ENCODE measurements at regions not wholly inside any gene's neighbourhood (a gene's known extent, or its start where the extent isn't known, plus 50 kb on each side); places are given as distances from the start of the nearest gene placed in this dataset.

DNA sequence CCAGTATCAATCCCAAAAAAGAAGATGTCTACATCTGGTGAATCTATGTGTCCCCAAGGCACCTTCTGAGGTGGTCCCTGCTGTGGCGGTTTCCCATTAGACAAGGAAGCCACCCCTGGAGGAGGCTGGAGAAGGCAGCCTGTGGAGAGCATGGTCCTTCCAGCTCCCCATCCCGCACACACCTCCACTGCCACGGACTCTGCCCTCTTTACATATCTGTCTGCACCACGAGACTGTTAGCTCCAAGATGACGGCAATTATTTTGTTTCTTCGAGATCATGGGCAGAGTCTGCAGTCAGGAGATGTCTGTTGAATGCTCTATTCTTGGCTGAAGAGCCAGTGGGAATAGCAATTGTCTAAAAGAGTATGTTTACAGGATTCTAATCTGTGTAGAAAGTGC, 132.0 kb downstream of the OSR1 start:
- H3K4me1 ChIP-seq: no peaks in the 10 kb centered on the region
- intact Hi-C loops (cut with DNase I): no loop called here
- TF ChIP-seq, protein P1, sequence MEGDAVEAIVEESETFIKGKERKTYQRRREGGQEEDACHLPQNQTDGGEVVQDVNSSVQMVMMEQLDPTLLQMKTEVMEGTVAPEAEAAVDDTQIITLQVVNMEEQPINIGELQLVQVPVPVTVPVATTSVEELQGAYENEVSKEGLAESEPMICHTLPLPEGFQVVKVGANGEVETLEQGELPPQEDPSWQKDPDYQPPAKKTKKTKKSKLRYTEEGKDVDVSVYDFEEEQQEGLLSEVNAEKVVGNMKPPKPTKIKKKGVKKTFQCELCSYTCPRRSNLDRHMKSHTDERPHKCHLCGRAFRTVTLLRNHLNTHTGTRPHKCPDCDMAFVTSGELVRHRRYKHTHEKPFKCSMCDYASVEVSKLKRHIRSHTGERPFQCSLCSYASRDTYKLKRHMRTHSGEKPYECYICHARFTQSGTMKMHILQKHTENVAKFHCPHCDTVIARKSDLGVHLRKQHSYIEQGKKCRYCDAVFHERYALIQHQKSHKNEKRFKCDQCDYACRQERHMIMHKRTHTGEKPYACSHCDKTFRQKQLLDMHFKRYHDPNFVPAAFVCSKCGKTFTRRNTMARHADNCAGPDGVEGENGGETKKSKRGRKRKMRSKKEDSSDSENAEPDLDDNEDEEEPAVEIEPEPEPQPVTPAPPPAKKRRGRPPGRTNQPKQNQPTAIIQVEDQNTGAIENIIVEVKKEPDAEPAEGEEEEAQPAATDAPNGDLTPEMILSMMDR (IDR thresholded peaks at IDR 0.05): no peak
- no peaks in the 10 kb centered on the region for H3K36me3 ChIP-seq
- H3K27ac ChIP-seq: no peak overlapping the region
- 86 to 88% methylated on average over 6 of the region's 6 CpGs for WGBS, 2 donors
- H3K4me3 ChIP-seq: no peak overlapping the region
- DNase-seq (no peak), ATAC-seq (no peak)
- H3K9me3 ChIP-seq: no peaks in the 10 kb centered on the region
- no peaks in the 10 kb centered on the region for H3K27me3 ChIP-seq

DNA sequence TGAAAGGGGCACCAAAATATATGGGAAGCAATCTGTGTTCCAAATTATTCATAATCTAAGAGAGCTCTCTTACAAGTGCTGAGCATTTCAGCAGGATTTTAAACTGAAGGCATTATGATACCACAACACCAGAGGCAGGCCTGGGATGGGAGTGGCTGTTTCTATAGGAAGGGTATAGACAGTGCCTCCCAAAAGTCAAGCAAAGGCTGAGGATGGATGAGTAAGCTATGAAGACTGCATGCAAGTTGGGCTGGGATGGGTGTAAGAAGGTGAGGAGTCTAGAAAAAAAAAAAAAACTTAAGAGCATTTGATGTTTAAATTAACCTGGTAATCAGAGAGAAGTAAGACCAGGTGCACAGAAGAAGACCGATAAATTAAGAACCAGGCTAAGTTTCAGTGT, 132.5 kb downstream of the OSR1 start:
- DNase-seq: no peak
- H3K36me3 ChIP-seq: no peaks in the 10 kb centered on the region
- ATAC-seq: no peak
- H3K9me3 ChIP-seq: no peaks in the 10 kb centered on the region
- no peaks in the 10 kb centered on the region for H3K4me1 ChIP-seq
- H3K4me3 ChIP-seq: no peak overlapping the region
- WGBS, 2 donors: 98 to 100% methylated on average over 1 of the region's 1 CpG
- no peaks in the 10 kb centered on the region for H3K27me3 ChIP-seq
- TF ChIP-seq, protein P1 (IDR thresholded peaks at IDR 0.05): no peak
- intact Hi-C loops (cut with DNase I): no loop called here
- H3K27ac ChIP-seq: no peak overlapping the region

DNA sequence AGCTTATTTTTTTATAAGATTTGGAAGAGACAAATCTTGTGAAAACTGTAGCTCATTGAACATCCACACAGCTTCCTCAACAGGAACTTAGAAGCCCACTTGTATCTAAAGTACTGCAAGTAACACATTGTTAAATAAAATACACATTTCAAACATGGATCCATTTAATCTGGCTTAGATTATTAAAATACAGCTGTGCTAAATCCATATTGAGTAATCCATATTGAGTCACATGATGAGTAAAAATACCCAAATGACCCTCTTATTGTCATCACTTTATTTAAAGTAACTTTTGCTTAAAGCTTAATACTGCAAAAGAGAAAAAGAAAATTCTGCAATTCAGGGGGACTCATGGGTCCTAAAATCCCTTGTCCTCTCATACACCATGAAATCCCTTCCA, 133.3 kb downstream of the OSR1 start:
- Histone ChIP-seq H3K27ac (no peak overlapping the region), H3K9me3 (no peaks in the 10 kb centered on the region), H3K36me3 (no peaks in the 10 kb centered on the region), H3K4me3 (no peak overlapping the region), H3K4me1 (no peaks in the 10 kb centered on the region), H3K27me3 (no peaks in the 10 kb centered on the region)
- TF ChIP-seq, protein P1 (IDR thresholded peaks at IDR 0.05): no peak
- no peak for ATAC-seq
- no peak for DNase-seq
- intact Hi-C loops (cut with DNase I): no loop called here

DNA sequence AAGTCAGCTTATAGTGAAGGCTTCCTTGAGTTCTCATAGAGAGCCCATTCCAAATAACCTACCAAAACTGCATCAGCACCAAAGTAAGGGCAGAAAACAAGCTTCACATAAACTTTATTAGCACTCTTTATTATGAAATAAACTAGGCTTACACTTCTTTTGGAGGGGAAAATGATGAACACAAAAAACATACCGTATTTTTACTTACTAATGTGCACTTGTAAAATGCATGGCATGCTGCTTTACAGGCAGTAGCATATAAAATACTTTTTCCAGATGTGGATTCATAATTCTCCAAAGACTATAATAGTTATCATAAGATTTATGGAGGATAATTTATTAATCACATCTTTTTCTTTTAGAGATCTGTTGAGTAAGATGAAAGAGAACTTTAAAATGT, 133.9 kb downstream of the OSR1 start:
- ATAC-seq: no peak
- TF ChIP-seq, protein P1 (IDR thresholded peaks at IDR 0.05): no peak
- H3K4me3 ChIP-seq: no peak overlapping the region
- DNase-seq: no peak
- no peaks in the 10 kb centered on the region for H3K9me3 ChIP-seq
- H3K4me1 ChIP-seq: no peaks in the 10 kb centered on the region
- H3K27me3 ChIP-seq: no peaks in the 10 kb centered on the region
- H3K27ac ChIP-seq: no peak overlapping the region
- intact Hi-C loops (cut with DNase I): no loop called here
- H3K36me3 ChIP-seq: no peaks in the 10 kb centered on the region
- WGBS, 2 donors: 88 to 91% methylated on average over 1 of the region's 1 CpG

DNA sequence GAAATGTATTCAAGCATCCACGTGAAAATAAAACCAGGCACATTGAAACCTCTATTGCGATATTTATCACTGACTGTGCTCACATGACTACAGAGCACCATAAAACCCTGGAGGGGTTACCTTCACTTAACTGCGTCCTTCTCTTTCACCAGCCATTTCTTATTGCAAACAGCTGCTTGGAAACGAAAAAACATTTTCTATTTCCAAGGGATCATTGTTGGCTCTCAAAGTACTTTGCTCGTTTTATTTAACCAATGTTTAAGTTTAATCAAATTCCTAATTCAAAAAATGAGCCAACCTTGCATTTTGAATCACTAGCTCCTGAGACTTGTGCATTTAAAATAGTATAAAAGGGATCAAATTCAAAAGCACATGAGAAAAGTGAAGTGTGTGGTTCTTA, 134.4 kb downstream of the OSR1 start:
- 83 to 84% methylated on average over 5 of the region's 5 CpGs for WGBS, 2 donors
- intact Hi-C loops (cut with DNase I): no loop called here

More for the DNA sequence above, 134.4 kb downstream of the OSR1 start:
- ATAC-seq: no peak
- TF ChIP-seq, protein P1 (IDR thresholded peaks at IDR 0.05): no peak
- H3K36me3 ChIP-seq: no peaks in the 10 kb centered on the region
- H3K27ac ChIP-seq: no peak overlapping the region
- H3K27me3 ChIP-seq: no peaks in the 10 kb centered on the region
- no peak overlapping the region for H3K4me3 ChIP-seq
- H3K9me3 ChIP-seq: no peaks in the 10 kb centered on the region
- DNase-seq: no peak
- no peaks in the 10 kb centered on the region for H3K4me1 ChIP-seq

All from heart right ventricle (tissue), 16 donors.